Activated CD8-positive, alpha-beta T cell treated with anti-CD3 and anti-CD28 coated beads, Interleukin-2, amount 10 ng/mL, durations not matched to agents 7 days and 5 days (primary cell): ENCODE measurements at regions not wholly inside any gene's neighbourhood (a gene's known extent, or its start where the extent isn't known, plus 50 kb on each side); places are given as distances from the start of the nearest gene placed in this dataset.

Source experiments
- ATAC-seq: fragments of 150-1000 bp; cut with Tn5 transposase; one replicate; pipeline ENCODE4 v1.10.0; 2021; ENCODE audit warnings: moderate library complexity
- CTCF ChIA-PET: fragments of 350-600 bp; sonication (Branson Sonifier 250); formaldehyde crosslinking; loops from one replicate; lab custom pipeline; 2021; ENCODE audit warnings: antibody characterized with exemption; lab: Charles Lee
- POLR2A ChIA-PET: fragments of 350-600 bp; sonication (Branson Sonifier 250); formaldehyde crosslinking; loops from one replicate; lab custom pipeline; 2021; ENCODE audit warnings: antibody characterized with exemption; lab: Charles Lee
- DNase-seq: peaks from one replicate; pipeline ENCODE4 v3.0.0-alpha.2; 2020
- H3K27ac Mint-ChIP-seq: one replicate; pipeline ENCODE4 v1.8.0; 2021; ENCODE audit warnings: mild to moderate bottlenecking, mixed read lengths
- H3K27me3 Mint-ChIP-seq: one replicate; pipeline ENCODE4 v1.8.0; 2021; ENCODE audit warnings: low read depth, mixed read lengths
- H3K36me3 Mint-ChIP-seq: one replicate; pipeline ENCODE4 v1.8.0; 2021; ENCODE audit warnings: low read depth, mixed read lengths
- H3K4me1 Mint-ChIP-seq: one replicate; pipeline ENCODE4 v1.8.0; 2021; ENCODE audit warnings: low read depth, mixed read lengths
- H3K4me3 Mint-ChIP-seq: one replicate; pipeline ENCODE4 v1.8.0; 2021; ENCODE audit warnings: mild to moderate bottlenecking, mixed read lengths
- H3K9me3 Mint-ChIP-seq: one replicate; pipeline ENCODE4 v1.8.0; 2022; ENCODE audit warnings: mixed read lengths; ENCODE audit not compliant: insufficient read depth

DNA sequence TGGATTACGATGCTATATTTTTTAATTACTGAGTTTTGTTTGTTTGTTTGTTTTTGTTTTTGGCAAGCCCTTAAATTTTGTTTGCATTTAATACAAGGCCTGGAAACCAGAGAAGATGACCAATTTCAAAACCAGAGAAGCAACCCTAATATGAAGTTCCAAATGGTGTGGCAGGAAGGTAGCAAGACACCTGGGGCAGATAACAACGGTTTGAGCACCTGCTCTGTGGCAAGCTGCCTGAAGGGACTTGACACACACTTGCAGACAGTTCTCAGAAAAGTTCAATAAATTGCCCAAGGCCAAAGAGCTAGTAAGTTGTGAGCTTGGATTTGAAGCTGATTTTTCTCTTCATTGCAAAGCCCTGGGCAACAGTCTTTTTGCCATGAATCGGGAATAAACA is 151.2 kb upstream of the UBE2E1 start:
- H3K4me1 Mint-ChIP-seq = peaks cover 14% of the 10 kb centered on the region
- ATAC-seq = no peak
- CTCF ChIA-PET = no interaction called here
- H3K27me3 Mint-ChIP-seq = no peaks in the 10 kb centered on the region
- POLR2A ChIA-PET = interaction anchor here (0.9 kb wide), 1 partner anchor 262 kb away, joined by 3 read pairs; the partner anchor contains the start of genes NKIRAS1 and RPL15
- no peak for DNase-seq
- peaks cover 6% of the 10 kb centered on the region for H3K36me3 Mint-ChIP-seq
- no peak overlapping the region for H3K27ac Mint-ChIP-seq
- H3K9me3 Mint-ChIP-seq = peaks cover 8% of the 10 kb centered on the region
- H3K4me3 Mint-ChIP-seq = no peak overlapping the region

DNA sequence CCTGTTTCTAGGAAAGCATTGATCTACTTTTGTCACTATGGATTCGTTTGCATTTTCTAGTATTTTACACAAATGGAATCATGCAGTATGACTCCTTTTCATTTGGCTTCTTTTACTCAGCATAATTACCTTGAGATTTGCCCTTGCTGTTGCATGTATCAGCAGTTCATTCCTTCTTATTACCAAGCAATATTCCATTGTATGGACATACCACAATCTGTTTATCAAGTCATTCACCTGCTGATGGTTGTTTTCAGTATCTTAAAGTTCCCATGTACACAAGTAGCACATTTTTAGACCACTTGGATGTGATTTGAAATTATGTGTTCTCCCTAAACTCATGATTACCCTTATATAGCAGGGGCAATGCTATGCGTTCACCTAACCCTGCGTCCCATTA is 150.0 kb upstream of the UBE2E1 start:
- Mint-ChIP-seq H3K4me3 (no peak overlapping the region), H3K27me3 (peaks cover 4% of the 10 kb centered on the region), H3K27ac (no peak overlapping the region), H3K36me3 (peaks cover 6% of the 10 kb centered on the region), H3K9me3 (peaks cover 8% of the 10 kb centered on the region), H3K4me1 (peaks cover 14% of the 10 kb centered on the region)
- POLR2A ChIA-PET = no interaction called here
- CTCF ChIA-PET = interaction anchor here (0.7 kb wide), 1 partner anchor 19 kb away, joined by 3 read pairs; no protein-coding TSS in a partner anchor
- ATAC-seq = no peak
- no peak for DNase-seq

DNA sequence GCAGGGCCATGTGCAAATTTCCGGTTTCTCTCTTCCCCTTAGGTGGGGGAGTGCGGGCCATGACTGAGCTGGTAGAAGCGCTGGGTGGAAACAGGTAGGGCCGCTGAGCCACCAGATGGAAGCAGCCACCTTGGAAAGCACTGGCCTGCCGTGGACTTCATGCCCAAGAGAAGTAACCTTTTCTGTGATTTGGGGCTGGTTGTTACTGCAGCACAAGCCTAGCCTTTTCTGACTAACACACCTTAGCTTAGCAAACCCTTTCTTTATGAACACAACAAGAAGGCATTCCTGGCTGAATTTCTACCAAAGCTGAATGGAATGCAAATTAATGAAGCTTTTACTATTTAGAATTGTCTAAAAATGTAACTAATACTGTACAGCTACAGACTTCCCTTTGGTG is 149.6 kb upstream of the UBE2E1 start:
- no peak for DNase-seq
- no peak for ATAC-seq
- CTCF ChIA-PET = interaction anchor here (0.7 kb wide), 1 partner anchor 19 kb away, joined by 3 read pairs; no protein-coding TSS in a partner anchor
- Mint-ChIP-seq H3K27me3 (peaks cover 7% of the 10 kb centered on the region), H3K4me1 (peaks cover 14% of the 10 kb centered on the region), H3K36me3 (peaks cover 6% of the 10 kb centered on the region), H3K4me3 (no peak overlapping the region), H3K9me3 (peaks cover 8% of the 10 kb centered on the region), H3K27ac (no peak overlapping the region)
- POLR2A ChIA-PET = no interaction called here

DNA sequence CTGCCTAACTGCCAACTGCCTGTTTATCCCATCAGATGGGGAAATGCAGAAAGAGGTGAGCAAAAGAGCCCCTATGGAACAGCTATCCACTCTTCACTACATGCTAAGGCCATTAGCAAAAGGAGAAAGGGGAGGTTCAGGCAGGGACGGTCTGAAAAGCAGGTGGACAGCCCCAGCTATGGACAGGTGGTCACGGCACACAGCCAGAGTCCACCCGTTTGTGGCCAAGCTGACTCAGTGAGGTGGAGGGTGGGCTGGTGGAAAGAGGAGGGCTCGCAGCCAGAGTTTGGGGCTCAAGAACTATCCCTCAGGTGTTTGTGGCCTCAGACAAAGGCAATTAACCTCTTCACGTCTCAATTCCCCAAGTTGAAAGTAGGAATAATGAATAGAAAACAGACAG is 148.9 kb upstream of the UBE2E1 start:
- ATAC-seq (no peak), DNase-seq (no peak)
- ChIA-PET CTCF (no interaction called here), POLR2A (no interaction called here)
- Mint-ChIP-seq H3K4me3 (no peak overlapping the region), H3K27ac (no peak overlapping the region), H3K27me3 (peaks cover 9% of the 10 kb centered on the region), H3K9me3 (peaks cover 8% of the 10 kb centered on the region), H3K4me1 (peaks cover 14% of the 10 kb centered on the region), H3K36me3 (peaks cover 6% of the 10 kb centered on the region)

DNA sequence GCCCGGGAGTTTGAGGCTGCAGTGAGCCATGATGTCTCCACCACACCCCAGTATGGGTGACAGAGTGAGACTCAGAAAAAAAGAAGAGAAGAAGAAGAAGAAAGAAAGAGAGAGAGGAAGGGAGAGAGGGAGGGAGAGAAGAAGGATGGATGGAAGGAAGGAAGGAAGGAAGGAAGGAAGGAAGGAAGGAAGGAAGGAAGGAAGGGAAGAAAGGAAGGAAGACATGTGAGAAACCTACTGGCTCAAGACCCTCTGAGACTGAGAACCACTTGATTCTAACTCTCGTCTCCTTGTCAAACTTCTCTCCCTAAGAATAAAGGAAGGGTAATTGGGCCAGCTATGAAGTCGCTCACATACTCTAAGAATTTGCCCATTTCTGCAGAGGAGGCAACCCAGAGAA is 148.1 kb upstream of the UBE2E1 start:
- Mint-ChIP-seq H3K4me1 (peaks cover 13% of the 10 kb centered on the region), H3K9me3 (peaks cover 8% of the 10 kb centered on the region), H3K4me3 (no peak overlapping the region), H3K36me3 (peaks cover 6% of the 10 kb centered on the region), H3K27me3 (peaks cover 9% of the 10 kb centered on the region), H3K27ac (no peak overlapping the region)
- no peak for DNase-seq
- ATAC-seq = no peak
- POLR2A ChIA-PET = no interaction called here
- CTCF ChIA-PET = interaction anchor here (1.4 kb wide), 1 partner anchor 10 kb away, joined by 3 read pairs; no protein-coding TSS in a partner anchor

DNA sequence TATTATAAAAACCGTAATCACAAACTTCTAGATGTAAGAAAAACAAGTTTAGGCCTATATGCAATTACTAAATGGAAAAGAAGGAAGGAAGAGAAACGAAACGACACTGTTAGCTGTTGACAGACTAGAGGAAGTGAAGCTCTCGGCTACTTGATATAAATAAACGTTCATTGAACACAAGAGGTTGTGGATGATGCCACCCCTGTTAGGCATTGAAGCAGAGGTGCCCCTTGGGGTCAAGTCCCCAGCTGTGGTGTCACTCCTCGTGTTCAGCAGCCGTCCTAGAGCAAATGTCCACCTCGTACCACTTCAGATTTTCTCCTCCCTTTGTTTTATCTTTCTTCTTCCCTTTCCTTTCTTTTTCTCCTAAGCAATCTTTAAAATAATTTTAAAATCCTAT is 146.5 kb upstream of the UBE2E1 start:
- Mint-ChIP-seq H3K27ac (no peak overlapping the region), H3K36me3 (peaks cover 6% of the 10 kb centered on the region), H3K4me3 (peak overlapping the region; percentile 6), H3K9me3 (peaks cover 8% of the 10 kb centered on the region), H3K4me1 (peaks cover 4% of the 10 kb centered on the region), H3K27me3 (peaks cover 11% of the 10 kb centered on the region)
- POLR2A ChIA-PET = interaction anchor here (0.7 kb wide), 1 partner anchor 457 kb away, joined by 3 read pairs; no protein-coding TSS in a partner anchor
- ATAC-seq (no peak), DNase-seq (no peak)
- CTCF ChIA-PET = no interaction called here

DNA sequence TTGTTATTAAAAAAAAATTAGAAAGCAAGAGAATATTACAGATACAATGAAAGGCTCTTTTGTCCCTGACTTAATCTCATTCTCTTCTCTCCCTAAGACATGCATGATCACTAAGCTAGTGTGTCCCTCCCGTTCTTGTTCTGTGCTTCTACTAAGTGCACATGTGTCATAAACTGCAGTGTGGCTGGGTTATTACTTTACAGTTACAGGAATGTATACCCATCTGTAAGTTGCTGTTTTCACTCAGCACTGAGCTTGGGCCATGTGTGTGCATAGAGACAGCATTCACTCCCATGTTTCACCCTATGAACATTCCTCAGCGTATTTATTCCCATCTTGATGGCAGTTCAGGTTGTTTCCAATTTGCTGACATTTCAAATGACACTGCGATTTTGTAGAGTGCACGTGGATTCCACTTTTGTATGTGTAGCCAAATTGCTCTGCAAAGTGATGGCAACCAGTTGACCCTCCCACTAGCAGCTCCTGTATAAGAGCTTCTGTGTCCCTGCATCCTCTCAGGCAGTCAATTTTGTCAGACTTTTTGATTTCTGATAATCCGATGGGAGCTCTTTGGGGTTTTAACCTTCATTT is 145.8 kb upstream of the UBE2E1 start:
- Mint-ChIP-seq H3K4me3 (no peak overlapping the region), H3K9me3 (peaks cover 8% of the 10 kb centered on the region), H3K27ac (no peak overlapping the region), H3K36me3 (peaks cover 4% of the 10 kb centered on the region), H3K27me3 (peaks cover 11% of the 10 kb centered on the region), H3K4me1 (no peaks in the 10 kb centered on the region)
- ATAC-seq = no peak
- ChIA-PET CTCF (no interaction called here), POLR2A (no interaction called here)
- DNase-seq = no peak

DNA sequence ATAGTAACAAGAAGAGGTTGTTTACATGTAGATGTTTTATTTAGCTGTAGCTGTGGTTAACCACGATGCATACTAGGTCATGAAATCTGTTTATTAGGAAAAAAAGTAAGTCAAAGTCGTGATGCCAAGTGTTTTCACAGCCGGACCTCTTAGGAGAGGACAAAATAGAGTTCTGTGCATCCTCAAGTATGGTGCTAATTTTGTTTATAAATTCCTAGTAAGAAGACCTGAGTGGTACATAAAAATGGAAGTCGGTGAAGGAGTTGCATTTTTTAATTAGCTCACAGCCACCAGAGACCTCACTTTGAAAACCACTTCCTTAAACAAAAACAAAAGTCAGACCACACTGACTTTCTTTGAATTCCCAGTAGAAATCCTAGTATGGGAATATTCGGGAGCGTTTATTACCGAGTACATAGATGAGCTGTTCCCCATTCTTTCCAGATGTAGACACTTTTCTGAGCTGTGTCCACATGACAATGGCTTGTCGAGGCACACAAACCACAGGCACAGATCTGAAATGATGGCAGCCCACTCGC is 143.6 kb upstream of the UBE2E1 start:
- DNase-seq (no peak), ATAC-seq (no peak)
- no peaks in the 10 kb centered on the region for H3K36me3 Mint-ChIP-seq
- no peaks in the 10 kb centered on the region for H3K4me1 Mint-ChIP-seq
- POLR2A ChIA-PET = no interaction called here
- peaks cover 11% of the 10 kb centered on the region for H3K27me3 Mint-ChIP-seq
- no peaks in the 10 kb centered on the region for H3K9me3 Mint-ChIP-seq
- no peak overlapping the region for H3K4me3 Mint-ChIP-seq
- H3K27ac Mint-ChIP-seq = no peak overlapping the region
- CTCF ChIA-PET = interaction anchor here (0.9 kb wide), 1 partner anchor 13 kb away, joined by 3 read pairs; no protein-coding TSS in a partner anchor

DNA sequence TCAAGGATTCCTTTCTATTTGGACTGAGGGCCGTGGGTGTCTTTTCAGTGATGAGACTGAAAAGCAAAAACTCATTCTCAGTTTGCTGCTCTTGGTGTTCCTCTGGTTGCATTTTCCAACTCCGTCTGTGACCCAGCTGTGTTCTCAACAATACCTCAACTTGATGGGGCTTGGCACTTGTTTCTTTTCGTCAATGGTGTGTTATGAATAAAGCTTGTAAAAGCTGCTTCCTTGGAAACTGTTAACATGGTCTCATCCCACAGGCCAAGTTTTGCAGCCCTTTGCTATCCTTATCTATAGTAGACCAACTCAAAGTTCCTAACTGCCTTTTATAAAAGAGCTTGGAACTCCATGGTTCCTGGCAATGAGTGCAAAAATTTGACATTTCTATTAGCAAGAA is 142.5 kb upstream of the UBE2E1 start:
- ChIA-PET CTCF (no interaction called here), POLR2A (no interaction called here)
- ATAC-seq (no peak), DNase-seq (no peak)
- no peak overlapping the region for H3K4me3 Mint-ChIP-seq
- H3K27ac Mint-ChIP-seq = no peak overlapping the region
- no peaks in the 10 kb centered on the region for H3K9me3 Mint-ChIP-seq
- H3K36me3 Mint-ChIP-seq = no peaks in the 10 kb centered on the region
- peaks cover 11% of the 10 kb centered on the region for H3K27me3 Mint-ChIP-seq
- no peaks in the 10 kb centered on the region for H3K4me1 Mint-ChIP-seq

DNA sequence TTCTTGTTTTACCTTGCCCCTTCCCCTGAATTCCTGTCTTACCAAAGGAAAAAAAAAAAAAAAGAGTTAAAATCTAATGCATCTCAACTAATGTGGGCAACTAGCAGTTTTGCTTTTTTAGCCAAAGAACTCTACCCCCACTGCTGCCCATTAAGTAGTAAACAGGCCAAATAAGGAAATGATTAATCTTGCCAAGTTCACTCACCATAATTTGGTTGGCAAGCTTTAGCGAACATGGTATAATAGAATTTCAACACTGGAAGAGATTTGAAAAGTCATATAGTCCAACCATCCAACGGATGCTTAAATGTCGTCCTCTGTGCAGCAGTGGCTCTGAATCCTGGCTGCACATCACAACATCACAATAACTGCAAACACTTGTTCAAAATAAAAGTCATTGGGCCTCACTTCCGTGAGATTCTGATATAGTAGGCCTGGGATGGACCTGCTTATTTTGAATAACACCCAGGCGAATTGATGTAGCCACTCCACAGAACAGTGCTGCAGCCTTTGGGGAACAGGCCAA is 142.0 kb upstream of the UBE2E1 start:
- no peak overlapping the region for H3K27ac Mint-ChIP-seq
- no peaks in the 10 kb centered on the region for H3K4me1 Mint-ChIP-seq
- ATAC-seq = no peak
- no peaks in the 10 kb centered on the region for H3K9me3 Mint-ChIP-seq
- ChIA-PET POLR2A (no interaction called here), CTCF (no interaction called here)
- H3K27me3 Mint-ChIP-seq = peaks cover 11% of the 10 kb centered on the region
- no peaks in the 10 kb centered on the region for H3K36me3 Mint-ChIP-seq
- DNase-seq = no peak
- H3K4me3 Mint-ChIP-seq = no peak overlapping the region

DNA sequence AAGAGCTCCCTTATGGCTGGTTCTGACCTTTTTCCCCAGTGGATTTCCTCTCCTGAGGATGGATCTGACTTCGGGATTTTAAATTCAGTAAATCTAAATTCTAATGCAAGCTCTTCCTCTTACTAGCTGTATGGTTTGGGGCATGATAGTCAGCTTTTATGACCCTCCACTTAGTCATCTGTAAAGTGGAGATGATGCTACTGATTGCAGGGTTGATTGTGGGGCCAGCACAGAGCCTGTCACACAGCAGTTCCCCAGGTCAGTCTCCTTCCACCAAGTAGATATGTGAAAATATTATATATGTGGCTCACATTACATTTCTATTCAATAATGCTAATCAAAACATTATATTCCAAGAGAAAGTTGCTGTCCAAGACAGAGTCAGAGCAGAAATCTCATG is 141.3 kb upstream of the UBE2E1 start:
- Mint-ChIP-seq H3K36me3 (no peaks in the 10 kb centered on the region), H3K9me3 (no peaks in the 10 kb centered on the region), H3K27me3 (peaks cover 11% of the 10 kb centered on the region), H3K27ac (no peak overlapping the region), H3K4me3 (no peak overlapping the region), H3K4me1 (no peaks in the 10 kb centered on the region)
- POLR2A ChIA-PET = no interaction called here
- no peak for ATAC-seq
- DNase-seq = no peak
- CTCF ChIA-PET = no interaction called here

DNA sequence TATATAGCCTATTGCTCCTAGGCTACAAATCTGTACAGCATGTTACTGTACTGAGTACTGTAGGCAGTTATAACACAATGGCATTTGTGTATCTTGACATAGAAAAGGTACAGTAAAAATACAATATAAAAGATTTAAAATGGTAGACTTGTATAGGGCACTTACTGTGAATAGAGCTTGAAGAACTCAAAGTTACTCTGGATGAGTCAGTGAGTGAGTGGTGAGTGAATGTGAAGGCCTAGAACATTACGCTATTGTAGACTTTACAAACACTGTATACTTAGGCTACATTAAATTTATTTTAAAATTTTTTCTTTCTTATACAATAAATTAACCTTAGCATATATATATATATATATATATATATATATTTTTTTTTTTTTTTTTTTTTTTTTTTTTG is 140.0 kb upstream of the UBE2E1 start:
- DNase-seq (no peak), ATAC-seq (no peak)
- Mint-ChIP-seq H3K27ac (no peak overlapping the region), H3K27me3 (peaks cover 12% of the 10 kb centered on the region), H3K4me1 (no peaks in the 10 kb centered on the region), H3K4me3 (no peak overlapping the region), H3K36me3 (no peaks in the 10 kb centered on the region), H3K9me3 (no peaks in the 10 kb centered on the region)
- POLR2A ChIA-PET = no interaction called here
- CTCF ChIA-PET = no interaction called here
